Globus pallidus (tissue), 1 donor: ENCODE measurements at regions not wholly inside any gene's neighbourhood (a gene's known extent, or its start where the extent isn't known, plus 50 kb on each side); places are given as distances from the start of the nearest gene placed in this dataset.

Source experiments
- DNase-seq: peaks from one replicate; pipeline ENCODE4 v3.0.0-alpha.2; 2015; ENCODE audit warnings: low spot score

GRCh38 chr9:118059484-118060278 lies 355.5 kb downstream of the TLR4 start:
- peak; percentile 20 for DNase-seq

GRCh38 chr9:118083161-118083560 lies 379.0 kb downstream of the TLR4 start:
- DNase-seq: no peak

GRCh38 chr9:118088090-118088489 lies 383.9 kb downstream of the TLR4 start:
- DNase-seq: no peak

- DNase-seq: no peak
Measured at GRCh38 chr9:118091226-118091625, 387.0 kb downstream of the TLR4 start.

GRCh38 chr9:118091711-118092500 lies 387.7 kb downstream of the TLR4 start:
- peak; percentile 92 for DNase-seq

GRCh38 chr9:118094387-118094786 lies 390.2 kb downstream of the TLR4 start:
- DNase-seq: no peak

- DNase-seq: no peak
Measured at GRCh38 chr9:118100529-118101419, 396.6 kb downstream of the TLR4 start.

GRCh38 chr9:118104363-118104762 lies 400.2 kb downstream of the TLR4 start:
- DNase-seq: no peak

- DNase-seq: no peak
Measured at GRCh38 chr9:118108971-118109370, 404.8 kb downstream of the TLR4 start.

GRCh38 chr9:118109542-118109941 lies 405.3 kb downstream of the TLR4 start:
- DNase-seq: no peak

GRCh38 chr9:118121361-118121760 lies 417.2 kb downstream of the TLR4 start:
- DNase-seq: no peak

GRCh38 chr9:118128313-118128712 lies 424.1 kb downstream of the TLR4 start:
- no peak for DNase-seq

GRCh38 chr9:118129541-118129940 lies 425.3 kb downstream of the TLR4 start:
- DNase-seq: no peak

GRCh38 chr9:118148990-118149389 lies 444.8 kb downstream of the TLR4 start:
- no peak for DNase-seq

- DNase-seq: no peak
Measured at GRCh38 chr9:118156846-118157245, 452.6 kb downstream of the TLR4 start.

GRCh38 chr9:118162716-118163115 lies 458.5 kb downstream of the TLR4 start:
- DNase-seq: no peak

- no peak for DNase-seq
Measured at GRCh38 chr9:118163751-118164150, 459.5 kb downstream of the TLR4 start.

- DNase-seq: no peak
Measured at GRCh38 chr9:118165451-118165850, 461.2 kb downstream of the TLR4 start.

- peak; percentile 88 for DNase-seq
Measured at GRCh38 chr9:118170032-118170955, 466.1 kb downstream of the TLR4 start.

- DNase-seq: no peak
Measured at GRCh38 chr9:118177241-118177640, 473.0 kb downstream of the TLR4 start.

GRCh38 chr9:118183576-118183975 lies 479.4 kb downstream of the TLR4 start:
- no peak for DNase-seq
